ENCODE measurements at regions not wholly inside any gene's neighbourhood (a gene's known extent, or its start where the extent isn't known, plus 50 kb on each side); places are given as distances from the start of the nearest gene placed in this dataset.

GRCh38 chr7:73963252-73963822 is 64.6 kb upstream of the ELN start:
- TF ChIP-seq ISL1 (CRISPR knock-in tag; IDR thresholded peaks at IDR 0.05): no peak
- TF ChIP-seq PATZ1 (CRISPR knock-in tag; IDR thresholded peaks at IDR 0.05; ENCODE audit: borderline replicate concordance): no peak
- TF ChIP-seq ARNTL (CRISPR knock-in tag; IDR thresholded peaks at IDR 0.05; ENCODE audit: borderline replicate concordance, low read depth): no peak
- no peak for TF ChIP-seq ZFP30 (CRISPR knock-in tag; IDR thresholded peaks at IDR 0.05)
- no peak for TF ChIP-seq ZFP3 (CRISPR knock-in tag; IDR thresholded peaks at IDR 0.05)
- TF ChIP-seq TSHZ2 (CRISPR knock-in tag; IDR thresholded peaks at IDR 0.05): no peak
- TF ChIP-seq BACH2 (CRISPR knock-in tag; IDR thresholded peaks at IDR 0.05; ENCODE audit: borderline replicate concordance): no peak
- TF ChIP-seq CSDC2 (CRISPR knock-in tag; IDR thresholded peaks at IDR 0.05): no peak
- TF ChIP-seq TOX (CRISPR knock-in tag; IDR thresholded peaks at IDR 0.05; ENCODE audit: borderline replicate concordance): no peak
- no peak for TF ChIP-seq CSRNP3 (CRISPR knock-in tag; IDR thresholded peaks at IDR 0.05)
- no peak for TF ChIP-seq TCF4 (CRISPR knock-in tag; IDR thresholded peaks at IDR 0.05; ENCODE audit: borderline replicate concordance)
- no peak for TF ChIP-seq OSR1 (CRISPR knock-in tag; IDR thresholded peaks at IDR 0.05)

All from SK-N-SH treated with all-trans-retinoic acid at 6 μM for 48 hours (cell line).